HG02588 (cell line): ENCODE measurements at regions not wholly inside any gene's neighbourhood (a gene's known extent, or its start where the extent isn't known, plus 50 kb on each side); places are given as distances from the start of the nearest gene placed in this dataset.
"Not testable (repeated sequence)": the region's sequence is repeated elsewhere in the genome, so short reads cannot be mapped to it uniquely, and the experiment has no call there.

Experiments
- ATAC-seq: cut with Tn5 transposase; IDR thresholded peaks from one replicate; pipeline ENCODE4 v1.9.1; 2021; ENCODE audit warnings: mild to moderate bottlenecking, moderate library complexity; ENCODE audit not compliant: unreplicated experiment

DNA sequence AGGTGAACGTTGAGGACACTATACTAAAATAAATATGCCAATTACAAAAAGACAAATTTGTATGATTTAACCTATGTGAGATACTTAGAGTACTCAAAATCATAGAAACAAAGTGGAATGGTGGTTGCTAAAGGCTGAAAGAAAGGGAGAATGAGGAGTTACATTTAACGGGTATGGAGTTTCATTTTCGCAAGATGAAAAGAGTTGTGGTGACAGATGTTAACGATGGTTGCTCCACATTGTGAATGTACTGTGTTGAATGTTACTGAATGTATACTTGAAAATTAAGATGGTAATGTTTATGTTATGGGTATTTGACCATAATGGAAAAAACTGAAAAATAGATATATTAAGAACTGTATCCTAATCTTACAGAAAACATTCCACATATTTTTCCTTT lies 51.3 kb upstream of the MOCS2 start:
- ATAC-seq, result no peak

DNA sequence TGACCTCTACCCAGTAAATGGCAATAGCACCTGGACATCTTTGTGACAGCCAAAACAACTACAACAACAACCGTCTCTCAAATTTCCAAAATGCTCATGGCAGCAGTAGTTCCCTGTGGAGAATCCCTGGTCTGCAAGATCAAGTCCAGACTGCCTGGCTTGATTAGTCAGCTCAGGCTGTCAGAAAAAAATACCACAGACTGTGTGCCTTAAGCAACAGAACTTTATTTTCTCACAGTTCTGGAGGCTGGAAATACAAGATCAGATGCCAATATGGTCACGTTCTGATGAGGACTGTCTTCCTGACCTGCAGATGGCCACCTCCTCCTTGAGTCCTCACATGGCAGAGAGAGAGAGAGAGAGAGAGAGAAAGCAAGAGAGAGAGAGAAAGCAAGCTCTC lies 52.3 kb upstream of the MOCS2 start:
- no peak for ATAC-seq

DNA sequence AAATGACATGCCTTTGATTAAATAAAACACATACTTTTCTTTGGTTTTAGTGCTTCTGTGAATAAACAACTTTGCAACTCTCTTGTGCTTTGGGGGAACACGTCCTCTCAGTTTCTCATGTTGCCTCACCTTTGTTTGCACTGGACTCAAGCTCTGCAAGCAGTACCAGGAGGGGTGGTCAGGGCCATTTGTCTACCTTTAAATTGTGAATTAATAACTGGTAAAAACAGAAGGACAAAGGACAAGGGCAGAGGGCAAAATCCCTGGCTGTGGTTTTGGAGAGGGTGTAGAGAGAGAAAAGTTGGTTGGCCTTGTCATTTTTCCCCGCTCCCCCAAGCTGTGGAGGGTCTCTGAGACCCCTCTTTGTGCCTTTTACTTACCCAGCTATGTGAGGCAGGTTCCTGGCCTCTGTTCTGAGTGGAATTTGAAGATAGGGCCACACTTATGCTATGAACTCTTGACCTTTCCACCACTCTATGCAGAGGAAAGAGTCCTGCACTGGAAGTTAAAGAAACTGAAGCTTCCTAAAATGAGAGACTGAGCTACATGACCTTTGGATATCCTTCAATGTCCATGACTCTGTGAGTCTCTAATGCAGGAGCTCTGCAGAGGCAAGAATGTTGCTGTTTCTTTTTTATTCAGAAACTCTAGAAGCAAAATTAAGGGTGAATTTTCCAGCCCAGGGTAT lies 55.1 kb upstream of the MOCS2 start:
- ATAC-seq, result no peak

DNA sequence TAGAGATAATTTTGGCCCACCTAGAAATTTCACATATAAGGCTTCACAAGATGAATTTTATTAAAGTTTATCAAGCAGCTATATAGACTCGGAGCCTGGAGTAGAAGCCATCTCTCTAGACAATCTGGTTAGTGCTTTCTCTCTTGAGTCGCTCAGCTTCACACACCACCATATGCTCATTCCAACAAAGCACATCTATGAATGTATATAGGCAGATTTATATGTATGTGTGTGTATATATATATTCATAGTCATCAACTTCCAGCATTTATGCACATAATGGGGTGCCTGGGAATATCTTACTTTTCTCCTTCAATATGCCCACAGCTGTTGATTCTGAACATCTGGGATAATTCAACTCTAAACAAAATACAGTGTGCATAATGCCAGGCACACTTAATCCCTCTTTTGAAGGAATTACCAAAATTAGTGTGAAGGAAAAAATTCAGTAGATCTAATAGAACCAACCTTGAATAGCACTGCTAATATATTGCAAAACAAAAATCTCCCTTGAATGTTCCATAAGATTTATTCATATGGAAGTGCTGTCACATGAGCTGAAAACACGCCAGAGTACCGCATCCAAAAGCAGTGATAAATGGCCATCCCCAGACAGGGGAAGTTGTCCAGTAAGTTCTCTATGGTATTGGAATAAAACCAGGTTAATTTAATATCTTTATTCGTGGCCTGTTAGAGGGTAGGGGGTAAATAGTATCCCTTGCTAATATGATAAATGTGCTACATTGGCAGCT lies 56.0 kb upstream of the MOCS2 start:
- no peak for ATAC-seq

DNA sequence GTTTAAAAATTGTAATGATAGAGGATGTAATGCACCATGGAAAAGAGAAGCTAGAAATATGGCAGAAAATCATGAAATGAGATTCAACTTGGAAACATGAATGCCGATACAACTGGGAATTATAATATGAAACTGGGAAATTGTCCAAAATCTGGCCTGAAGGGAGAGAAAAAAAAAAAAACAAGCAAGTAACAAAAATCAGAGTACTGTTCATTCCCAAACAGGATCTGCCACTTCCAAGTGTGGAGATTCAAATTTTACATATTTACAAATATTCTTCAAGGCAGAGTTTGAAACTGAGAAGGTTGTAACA lies 56.6 kb upstream of the MOCS2 start:
- no peak for ATAC-seq

DNA sequence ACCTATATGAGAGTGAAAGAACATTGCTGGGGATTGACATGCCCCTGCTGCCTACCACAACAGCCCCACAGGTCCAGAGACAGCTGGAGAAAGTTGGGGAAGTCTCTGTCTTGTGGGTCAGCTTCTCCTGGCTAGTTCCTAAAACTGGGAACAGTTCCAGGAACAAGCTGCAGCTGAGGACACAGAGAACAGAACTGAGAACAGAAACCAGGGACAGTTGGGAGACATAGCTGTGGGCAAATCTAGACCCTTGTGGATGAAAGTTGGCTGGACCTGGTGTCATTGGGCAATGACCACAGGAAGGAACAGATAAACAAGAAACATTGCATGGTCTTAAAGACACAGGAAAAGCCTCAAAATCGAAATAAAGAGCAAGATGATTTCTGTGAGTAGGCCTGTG lies 58.3 kb upstream of the MOCS2 start:
- ATAC-seq, result no peak

DNA sequence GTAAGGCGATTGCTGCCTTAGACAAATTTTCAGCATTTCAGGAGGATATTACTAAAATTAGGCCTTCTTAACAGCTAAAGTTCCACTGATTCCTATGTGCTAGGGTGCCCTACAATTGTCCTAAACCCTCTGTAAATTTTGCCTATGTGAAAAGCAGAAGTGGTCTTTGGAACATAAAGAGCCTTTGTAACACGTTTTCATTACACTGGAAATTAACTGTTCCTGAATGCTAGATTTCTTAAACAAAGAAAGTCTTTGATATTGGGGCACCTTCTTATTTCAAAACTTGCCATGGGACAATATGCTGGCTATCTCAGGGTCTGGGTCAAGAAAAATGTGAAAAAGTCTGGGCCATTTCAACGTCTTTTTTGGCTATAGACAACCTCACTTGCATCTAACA lies 60.4 kb upstream of the MOCS2 start:
- no peak for ATAC-seq

DNA sequence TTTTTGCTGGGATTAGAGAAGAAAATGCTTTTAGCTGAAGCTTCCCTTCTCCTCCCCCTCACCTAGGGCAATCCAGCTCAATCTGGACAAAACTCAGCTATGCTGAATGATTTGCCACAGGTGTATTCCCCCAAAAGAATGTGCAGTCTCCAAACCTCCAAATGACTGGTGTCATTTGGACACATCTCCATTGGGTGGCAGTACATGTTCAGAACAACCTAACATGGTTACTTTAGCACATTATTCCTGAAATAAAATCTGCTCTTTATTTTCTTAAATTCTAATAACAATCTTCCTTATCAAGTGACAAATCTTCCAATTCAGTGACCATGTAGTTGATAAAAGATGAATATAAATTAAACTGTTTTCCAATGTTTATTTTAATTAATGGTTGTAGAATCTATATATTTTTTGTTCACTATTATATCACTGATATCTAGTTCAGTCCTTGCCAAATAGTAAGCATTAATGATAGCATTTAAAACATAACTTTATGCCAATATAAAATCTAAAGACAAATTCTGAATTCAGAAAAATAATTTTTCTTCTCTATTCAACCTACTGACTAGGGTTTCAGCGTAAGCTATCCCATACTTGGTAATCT lies 61.3 kb upstream of the MOCS2 start:
- no peak for ATAC-seq

DNA sequence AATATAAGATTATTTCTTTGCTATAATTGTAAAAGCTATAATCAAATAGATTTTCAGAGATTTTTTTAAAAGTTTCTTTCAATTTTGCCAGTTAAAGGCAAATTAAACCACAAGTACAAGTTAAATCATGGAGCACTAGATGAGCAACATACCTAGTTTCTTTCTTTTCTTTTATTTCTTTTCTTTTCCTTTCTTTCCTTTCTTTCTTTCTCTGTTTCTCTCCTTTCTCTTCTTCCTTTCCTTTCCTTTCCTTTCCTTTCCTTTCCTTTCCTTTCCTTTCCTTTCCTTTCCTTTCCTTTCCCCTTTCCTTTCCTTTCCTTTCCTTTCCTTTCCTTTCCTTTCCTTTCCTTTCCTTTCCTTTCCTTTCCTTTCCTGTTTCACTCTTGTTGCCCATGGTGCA lies 62.5 kb upstream of the MOCS2 start:
- not testable (repeated sequence) for ATAC-seq

DNA sequence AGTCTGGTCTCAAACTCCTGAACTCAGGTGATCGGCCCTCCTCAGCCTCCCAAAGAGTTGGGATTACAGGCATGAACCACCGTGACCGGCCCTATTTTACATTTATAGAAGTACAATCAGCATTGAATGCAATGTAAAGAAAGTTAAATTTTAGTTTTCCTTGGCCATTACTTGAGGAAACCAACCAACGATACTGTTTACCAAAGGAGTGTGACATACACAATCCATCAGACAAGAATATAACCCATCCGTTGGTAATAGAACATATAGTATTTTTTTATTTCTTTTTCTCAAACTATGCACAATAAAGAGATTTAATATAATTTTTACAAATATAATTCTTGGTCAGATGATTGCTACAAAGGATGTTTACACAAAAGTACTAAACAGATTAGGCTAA lies 63.1 kb upstream of the MOCS2 start:
- ATAC-seq, result no peak

DNA sequence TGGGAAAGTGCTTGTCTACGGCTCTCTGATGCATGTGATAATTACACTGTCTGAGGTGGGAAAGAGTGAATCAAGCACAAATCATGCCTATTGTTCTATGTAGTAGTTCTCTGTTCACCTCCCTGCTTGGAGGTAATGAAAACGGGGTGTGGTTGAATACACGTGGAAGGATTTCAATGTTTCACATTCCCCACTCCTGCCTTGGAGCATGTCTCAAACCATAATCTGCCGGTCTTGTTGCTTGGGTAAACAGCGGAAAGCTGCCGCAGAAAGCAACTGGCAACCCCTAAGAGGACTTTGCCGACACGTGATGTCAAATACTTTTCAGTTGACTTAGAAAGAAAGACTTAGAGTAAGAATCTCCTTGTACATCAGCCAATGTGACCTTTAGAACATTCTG lies 63.5 kb upstream of the MOCS2 start:
- no peak for ATAC-seq

DNA sequence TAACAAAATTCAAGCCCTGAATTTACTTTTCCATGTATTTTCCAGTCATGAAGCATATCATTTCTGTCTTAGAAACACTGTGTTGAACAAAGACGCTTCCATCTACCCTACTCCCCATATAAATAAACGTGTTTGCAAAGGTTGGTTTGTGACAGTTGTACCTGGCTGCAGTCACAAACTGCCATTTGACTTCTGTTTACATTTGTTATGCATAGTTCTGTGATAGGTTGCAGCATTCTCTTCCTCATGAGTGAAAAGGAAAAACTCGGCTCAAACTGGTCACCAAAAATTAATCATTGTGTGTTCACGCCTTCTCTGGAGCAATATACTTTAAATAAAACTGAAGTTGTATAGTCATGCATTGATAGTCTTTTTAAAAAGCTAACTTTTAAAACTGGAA lies 69.3 kb upstream of the MOCS2 start:
- no peak for ATAC-seq

DNA sequence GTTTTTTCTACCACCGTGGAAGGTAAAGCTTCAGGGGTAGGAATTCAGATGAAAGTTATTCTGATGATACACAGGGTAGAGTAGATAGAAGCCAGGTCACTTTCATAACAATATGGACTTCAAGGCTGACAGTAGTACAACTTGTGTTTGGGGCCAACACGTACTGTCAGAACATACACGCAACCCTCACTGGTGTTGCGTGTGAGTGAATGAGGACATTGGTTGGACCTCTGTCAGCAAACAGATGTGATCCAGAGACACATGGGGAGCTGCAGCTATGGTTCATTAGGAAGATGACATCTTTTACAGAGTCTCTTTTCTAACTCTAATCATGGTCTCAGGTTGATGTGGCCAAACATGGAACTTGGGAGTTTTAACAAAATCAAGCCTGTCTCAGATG lies 70.1 kb upstream of the MOCS2 start:
- no peak for ATAC-seq

DNA sequence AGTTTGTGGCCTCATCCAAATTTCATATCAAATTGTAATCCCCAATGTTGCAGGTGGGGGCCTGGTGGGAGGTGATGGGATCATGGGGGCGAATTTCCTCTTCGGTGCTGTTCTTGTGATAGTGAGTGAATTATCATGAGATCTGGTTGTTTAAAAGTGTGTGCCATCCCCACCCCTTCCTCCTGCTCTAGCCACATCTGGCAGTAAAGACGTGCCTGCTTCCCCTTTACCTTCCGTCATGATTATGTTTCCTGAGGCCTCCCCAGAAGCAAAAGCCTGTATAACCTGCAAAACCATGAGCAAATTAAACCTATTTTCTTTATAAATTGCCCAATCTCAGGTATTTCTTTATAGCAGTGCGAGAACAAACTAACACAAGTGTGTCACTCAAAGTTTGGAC lies 71.0 kb upstream of the MOCS2 start:
- no peak for ATAC-seq

DNA sequence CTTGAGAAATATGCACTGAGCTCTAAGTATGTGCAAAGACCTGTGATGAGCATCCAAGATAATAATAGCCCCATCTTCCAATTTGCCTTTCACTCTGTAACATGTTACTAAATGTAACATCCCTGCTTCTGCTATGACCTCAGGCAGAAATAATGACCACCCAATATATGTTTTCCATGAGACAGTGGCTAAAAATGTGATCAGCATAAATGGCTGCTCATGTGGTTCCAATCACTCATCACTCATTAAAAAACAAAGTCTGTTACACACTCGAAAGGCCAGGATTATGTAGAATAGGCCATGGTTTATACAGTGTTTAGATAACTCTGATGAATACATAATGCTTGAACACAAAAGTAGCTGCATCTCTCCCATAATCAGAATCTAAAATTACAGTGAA lies 71.4 kb upstream of the MOCS2 start:
- no peak for ATAC-seq

DNA sequence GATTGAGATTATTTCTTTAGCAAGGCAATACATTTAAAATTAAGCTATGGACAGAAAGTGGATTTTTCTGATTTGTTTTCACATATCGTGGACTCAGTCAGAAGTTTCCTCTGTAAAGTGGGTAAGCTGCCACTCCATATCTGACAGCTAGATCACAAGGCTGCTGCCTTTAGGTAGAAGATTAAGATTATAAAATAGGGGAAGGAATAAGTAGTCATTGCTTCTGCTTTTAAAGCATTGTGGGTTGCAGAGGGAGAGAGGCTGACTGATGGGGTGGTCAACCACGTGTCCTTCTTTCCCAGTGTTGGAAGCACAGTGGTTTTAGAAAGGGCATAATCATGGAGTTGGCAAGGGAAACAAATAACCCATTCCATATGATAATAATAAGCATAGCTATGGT lies 74.3 kb upstream of the MOCS2 start:
- ATAC-seq, result no peak

DNA sequence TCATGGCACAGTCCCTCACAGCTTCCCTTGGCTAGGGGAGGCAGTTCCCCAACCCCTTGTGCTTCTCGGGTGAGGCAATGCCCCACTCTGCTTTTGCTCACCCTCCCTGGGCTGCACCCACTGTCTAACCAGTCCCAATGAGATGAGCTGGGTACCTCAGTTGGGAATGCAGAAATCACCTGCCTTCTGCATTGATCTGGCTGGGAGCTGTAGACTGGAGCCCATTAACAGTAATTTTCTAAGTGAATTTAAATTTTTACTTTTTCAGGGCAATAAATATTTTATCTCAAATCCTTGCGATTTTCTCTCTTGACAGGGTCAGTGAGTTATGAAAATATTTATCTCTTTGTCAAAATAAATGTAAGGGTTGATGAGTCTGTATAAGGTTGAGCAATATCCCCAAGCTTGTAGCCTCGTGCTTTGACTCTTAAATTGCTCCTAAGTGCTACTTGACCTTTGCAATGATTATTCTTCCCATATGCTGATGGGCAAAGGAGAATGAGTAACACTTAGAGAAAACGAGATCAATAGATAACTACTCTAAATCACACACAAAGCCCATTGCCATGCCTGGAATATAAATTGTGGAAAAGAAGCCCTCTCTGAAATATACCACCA lies 82.1 kb upstream of the MOCS2 start:
- ATAC-seq, result no peak

DNA sequence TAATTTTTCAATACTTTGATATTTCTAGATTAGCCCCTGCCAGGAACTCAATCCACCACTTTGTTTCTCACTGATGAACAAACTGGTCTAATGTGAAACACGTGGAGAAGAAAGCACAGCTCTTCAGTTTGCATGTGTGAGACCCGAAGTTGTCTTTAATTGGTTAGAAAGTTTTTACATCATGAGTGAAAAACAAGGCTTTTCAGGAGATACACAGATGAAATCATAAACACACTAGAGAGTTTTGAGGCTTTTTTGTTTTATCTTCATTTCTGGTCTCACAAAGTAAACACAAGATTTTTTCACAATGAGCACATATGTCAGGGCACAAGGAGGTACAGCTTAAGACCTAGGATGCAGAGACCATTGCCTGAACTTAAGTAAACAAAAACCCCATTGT lies 84.5 kb upstream of the MOCS2 start:
- ATAC-seq, result no peak

DNA sequence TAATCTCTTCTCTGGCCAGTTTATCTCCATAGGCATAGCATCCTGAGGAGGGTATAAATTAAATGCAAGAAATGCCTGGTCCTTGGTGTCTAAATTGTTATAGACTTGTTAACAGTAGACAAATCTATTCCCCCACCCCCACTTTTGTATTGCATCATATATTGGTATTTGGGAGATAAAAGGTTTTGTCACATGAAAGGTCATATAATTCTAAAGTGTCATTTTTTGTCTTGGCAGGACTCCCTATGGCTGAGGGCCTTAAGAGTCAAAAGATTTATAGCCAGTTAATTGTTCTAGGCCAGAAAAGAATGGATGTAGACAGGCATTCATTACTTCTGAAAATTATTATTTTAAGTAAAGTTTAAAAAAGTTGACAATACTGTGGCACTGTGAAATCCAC lies 90.3 kb upstream of the MOCS2 start:
- no peak for ATAC-seq

DNA sequence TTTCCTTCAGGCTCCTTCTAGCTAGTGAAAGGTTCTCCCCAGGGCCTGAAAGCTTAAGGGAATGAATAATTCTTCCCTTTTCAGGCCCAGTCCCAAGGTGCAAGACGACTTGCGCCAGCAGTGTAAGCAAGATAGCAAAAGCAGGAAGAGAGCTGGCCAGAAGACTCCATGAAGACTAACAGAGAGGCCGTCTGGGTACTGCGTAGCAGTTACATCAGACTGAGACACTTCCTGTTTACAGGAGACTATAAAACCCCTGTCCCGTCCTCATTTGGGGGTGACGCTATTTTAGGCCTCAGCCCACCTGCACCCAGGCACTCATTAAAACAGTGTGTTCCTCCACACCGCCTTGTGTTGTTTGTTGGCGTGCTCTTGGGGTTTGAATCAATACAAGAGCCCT lies 90.7 kb upstream of the MOCS2 start:
- no peak for ATAC-seq

DNA sequence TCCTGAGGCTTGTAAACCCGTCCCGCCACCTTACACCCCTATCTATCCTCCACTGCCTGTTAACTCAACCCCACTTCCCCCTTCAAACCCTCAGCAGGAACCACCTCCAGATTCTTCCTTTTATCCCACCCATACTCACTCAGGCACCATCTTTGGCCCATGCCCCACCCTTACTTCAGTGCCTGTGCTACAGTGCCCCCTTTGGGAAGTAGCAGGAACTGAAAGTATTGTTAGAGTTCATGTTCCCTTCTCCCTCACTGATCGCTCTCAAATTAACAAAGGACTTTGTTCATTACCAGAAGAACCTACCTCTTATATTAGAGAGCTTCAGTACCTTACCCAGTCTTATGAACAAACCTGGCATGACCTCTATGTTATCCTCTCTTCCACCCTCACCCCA lies 92.2 kb upstream of the MOCS2 start:
- no peak for ATAC-seq

DNA sequence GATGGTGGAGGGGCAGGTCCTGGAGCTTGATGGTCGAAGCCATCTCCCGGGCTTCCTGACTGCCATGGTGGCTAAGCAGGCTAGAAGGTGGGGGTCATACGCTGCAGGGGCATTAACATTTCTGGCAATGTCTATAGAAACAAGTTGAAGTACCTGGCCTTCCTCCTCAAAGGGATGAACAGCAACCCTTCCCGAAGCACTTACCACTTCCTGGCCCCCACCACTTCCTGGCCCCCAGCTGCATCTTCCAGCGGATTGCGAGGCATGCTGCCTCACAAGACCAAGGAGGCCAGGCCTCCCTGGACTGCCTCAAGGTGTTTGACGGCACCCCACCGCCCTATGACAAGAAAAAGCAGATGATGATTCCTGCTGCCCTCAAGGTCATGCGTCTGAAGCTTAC lies 97.0 kb upstream of the MOCS2 start:
- ATAC-seq, result no peak
